HEK293T (cell line): ENCODE measurements at regions not wholly inside any gene's neighbourhood (a gene's known extent, or its start where the extent isn't known, plus 50 kb on each side); places are given as distances from the start of the nearest gene placed in this dataset.

Source experiments
- CTCF ChIA-PET: fragments of 350-600 bp; formaldehyde crosslinking; extraction: SDS; loops from one replicate; lab custom pipeline; 2021; ENCODE audit warnings: antibody characterized with exemption, inconsistent platforms; lab: Yijun Ruan, JAX
- POLR2A ChIA-PET: fragments of 350-600 bp; formaldehyde crosslinking; extraction: SDS; loops from one replicate; lab custom pipeline; 2020; ENCODE audit warnings: antibody characterized with exemption, inconsistent platforms; lab: Yijun Ruan, JAX
- DNase-seq: peaks from one replicate; pipeline ENCODE4 v3.0.0; 2012; ENCODE audit warnings: mixed read lengths; ENCODE audit errors: extremely low spot score
- ARNT ChIP-seq: fragments of 450-650 bp; IDR thresholded peaks from 2 replicates; pipeline ENCODE4 v1.6.1; 2017; ENCODE audit warnings: mild to moderate bottlenecking
- BHLHE40 ChIP-seq: fragments of 450-650 bp; IDR thresholded peaks from 2 replicates; pipeline ENCODE4 v1.6.1; 2016; ENCODE audit warnings: mild to moderate bottlenecking, moderate library complexity, borderline replicate concordance
- CTBP1 ChIP-seq: fragments of 450-650 bp; IDR thresholded peaks from 2 replicates; pipeline ENCODE4 v1.6.1; 2016; ENCODE audit warnings: borderline replicate concordance
- ELF4 ChIP-seq: fragments of 450-650 bp; IDR thresholded peaks from 2 replicates; pipeline ENCODE4 v1.6.1; 2017; ENCODE audit warnings: antibody characterized with exemption
- FOXA1 ChIP-seq: fragments of 450-650 bp; IDR thresholded peaks from 2 replicates; pipeline ENCODE4 v1.6.1; 2016; ENCODE audit warnings: mild to moderate bottlenecking
- FOXK2 ChIP-seq: fragments of 450-650 bp; IDR thresholded peaks from 2 replicates; pipeline ENCODE4 v1.6.1; 2016; ENCODE audit warnings: mild to moderate bottlenecking
- FOXM1 ChIP-seq: fragments of 450-650 bp; IDR thresholded peaks from 2 replicates; pipeline ENCODE4 v1.6.1; 2017; ENCODE audit warnings: mild to moderate bottlenecking, borderline replicate concordance
- HDGF ChIP-seq: fragments of 450-650 bp; IDR thresholded peaks from 2 replicates; pipeline ENCODE4 v1.6.1; 2017; ENCODE audit warnings: antibody characterized with exemption, borderline replicate concordance
- L3MBTL2 ChIP-seq: fragments of 450-650 bp; conservative IDR thresholded peaks from 2 replicates; pipeline ENCODE4 v1.6.1; 2016; ENCODE audit warnings: mild to moderate bottlenecking
- LEF1 ChIP-seq: fragments of 450-650 bp; IDR thresholded peaks from 2 replicates; pipeline ENCODE4 v1.6.1; 2017; ENCODE audit warnings: mild to moderate bottlenecking, borderline replicate concordance
- NFRKB ChIP-seq: fragments of 450-650 bp; IDR thresholded peaks from 2 replicates; pipeline ENCODE4 v1.6.1; 2016; ENCODE audit warnings: mild to moderate bottlenecking, moderate library complexity
- SP1 ChIP-seq: fragments of 450-650 bp; IDR thresholded peaks from 2 replicates; pipeline ENCODE4 v1.6.1; 2017
- SUZ12 ChIP-seq: fragments of 450-650 bp; IDR thresholded peaks from 2 replicates; pipeline ENCODE4 v1.6.1; 2016; ENCODE audit warnings: mild to moderate bottlenecking
- TARDBP ChIP-seq: fragments of 450-650 bp; IDR thresholded peaks from 2 replicates; pipeline ENCODE4 v1.6.1; 2016
- ZNF384 ChIP-seq: fragments of 450-650 bp; IDR thresholded peaks from 2 replicates; pipeline ENCODE4 v1.6.1; 2016
- TF ChIP-seq, protein P1 (sequence below): fragments of 450-650 bp; IDR thresholded peaks from 2 replicates; pipeline ENCODE4 v1.6.1; 2016

DNA sequence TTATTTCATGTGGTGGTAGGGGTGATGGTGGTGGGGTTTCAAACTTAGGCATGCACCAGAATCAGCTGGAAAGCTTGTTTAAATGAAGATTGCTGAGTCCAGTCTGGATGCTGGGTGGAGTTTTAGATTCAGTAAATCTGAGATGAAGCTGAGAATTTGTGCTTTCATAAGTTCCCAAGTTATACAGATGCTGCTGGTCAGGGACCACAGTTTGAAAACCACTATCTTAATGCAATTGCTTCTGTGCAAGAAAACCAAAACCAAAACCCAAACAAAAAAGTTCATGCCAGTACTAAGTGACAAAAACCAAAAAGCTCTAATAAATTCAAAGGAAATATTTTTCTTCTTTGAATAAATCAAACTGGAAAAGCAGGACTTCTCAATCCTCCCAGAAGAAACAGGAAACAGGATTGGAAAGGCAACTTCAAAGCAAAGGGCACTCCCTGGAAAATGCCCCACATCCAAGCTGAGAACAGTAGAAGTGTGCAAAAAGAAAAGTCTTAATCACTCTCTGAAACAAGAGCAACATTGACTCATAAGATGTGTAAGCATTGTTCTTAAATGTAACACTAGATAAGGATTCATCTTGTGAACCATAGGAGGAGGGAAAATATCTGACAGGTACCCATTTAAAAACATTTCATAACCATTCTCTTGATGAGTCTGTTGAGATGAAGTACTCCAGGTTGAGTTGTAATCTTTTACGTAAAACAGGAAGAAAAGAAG is 481.5 kb upstream of the HSF2 start:
- CTCF ChIA-PET, result interaction anchor here (0.6 kb wide), 1 partner anchor 52 kb away, joined by 3 read pairs; no protein-coding TSS in a partner anchor
- TF ChIP-seq FOXM1 (no peak), FOXA1 (no peak), FOXK2 (no peak), ZNF384 (no peak), LEF1 (no peak), SP1 (no peak), SUZ12 (no peak), CTBP1 (no peak), L3MBTL2 (no peak), NFRKB (no peak), ELF4 (no peak), ARNT (no peak), TARDBP (no peak), BHLHE40 (no peak), HDGF (no peak)
- TF ChIP-seq, protein P1, sequence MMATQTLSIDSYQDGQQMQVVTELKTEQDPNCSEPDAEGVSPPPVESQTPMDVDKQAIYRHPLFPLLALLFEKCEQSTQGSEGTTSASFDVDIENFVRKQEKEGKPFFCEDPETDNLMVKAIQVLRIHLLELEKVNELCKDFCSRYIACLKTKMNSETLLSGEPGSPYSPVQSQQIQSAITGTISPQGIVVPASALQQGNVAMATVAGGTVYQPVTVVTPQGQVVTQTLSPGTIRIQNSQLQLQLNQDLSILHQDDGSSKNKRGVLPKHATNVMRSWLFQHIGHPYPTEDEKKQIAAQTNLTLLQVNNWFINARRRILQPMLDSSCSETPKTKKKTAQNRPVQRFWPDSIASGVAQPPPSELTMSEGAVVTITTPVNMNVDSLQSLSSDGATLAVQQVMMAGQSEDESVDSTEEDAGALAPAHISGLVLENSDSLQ, result no peak
- DNase-seq, result no peak
- POLR2A ChIA-PET, result no interaction called here

DNA sequence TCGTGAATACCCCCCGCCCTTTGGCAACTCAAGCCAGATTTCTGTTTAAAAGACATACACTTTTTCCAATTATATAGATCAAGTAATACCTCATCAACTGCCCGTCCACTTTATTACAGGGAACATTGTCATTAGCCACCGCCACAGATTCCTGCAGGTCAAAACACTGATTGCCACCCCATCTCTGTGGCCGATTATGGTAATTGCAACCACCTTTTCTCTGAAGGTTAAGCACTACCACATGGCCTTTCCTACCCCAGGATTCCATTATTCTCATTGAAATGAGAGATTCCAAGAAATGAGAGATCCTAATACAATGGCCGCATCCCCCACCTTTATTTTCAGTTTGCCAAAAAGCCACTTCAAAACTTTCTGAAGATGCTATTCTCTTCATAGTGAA is 478.8 kb upstream of the HSF2 start:
- no peak for DNase-seq
- no peak for TF ChIP-seq ZNF384
- no peak for TF ChIP-seq FOXK2
- no peak for TF ChIP-seq BHLHE40
- no peak for TF ChIP-seq HDGF
- TF ChIP-seq NFRKB, result no peak
- TF ChIP-seq, protein P1, result no peak
- ChIA-PET POLR2A (no interaction called here), CTCF (no interaction called here)

DNA sequence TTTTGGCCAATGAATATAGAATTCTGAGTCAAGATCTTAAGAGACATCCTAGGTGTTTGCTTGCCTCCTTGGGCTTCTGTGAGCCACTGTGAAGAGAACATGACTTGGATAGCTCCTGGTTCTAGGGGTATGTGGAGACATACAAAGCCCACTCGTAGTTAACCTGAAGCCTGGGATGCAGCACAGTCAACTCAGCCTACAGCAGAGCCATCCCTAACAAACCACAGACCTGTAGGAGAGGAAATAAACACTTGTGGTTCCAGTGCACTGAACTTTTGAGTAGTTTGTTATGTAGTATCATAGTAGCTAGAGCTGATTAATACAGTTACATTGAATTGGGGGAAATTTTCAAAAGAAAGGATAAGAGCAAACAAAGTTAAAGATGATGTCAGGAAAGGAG is 474.4 kb upstream of the HSF2 start:
- DNase-seq, result no peak
- no peak for TF ChIP-seq NFRKB
- no peak for TF ChIP-seq FOXK2
- no peak for TF ChIP-seq CTBP1
- TF ChIP-seq LEF1, result no peak
- TF ChIP-seq HDGF, result no peak
- TF ChIP-seq ARNT, result no peak
- no peak for TF ChIP-seq TARDBP
- no peak for TF ChIP-seq FOXM1
- no peak for TF ChIP-seq ZNF384
- TF ChIP-seq L3MBTL2, result no peak
- no peak for TF ChIP-seq SP1
- TF ChIP-seq ELF4, result no peak
- TF ChIP-seq BHLHE40, result no peak
- TF ChIP-seq SUZ12, result no peak
- no peak for TF ChIP-seq FOXA1
- TF ChIP-seq, protein P1, result no peak
- POLR2A ChIA-PET, result no interaction called here
- CTCF ChIA-PET, result no interaction called here

DNA sequence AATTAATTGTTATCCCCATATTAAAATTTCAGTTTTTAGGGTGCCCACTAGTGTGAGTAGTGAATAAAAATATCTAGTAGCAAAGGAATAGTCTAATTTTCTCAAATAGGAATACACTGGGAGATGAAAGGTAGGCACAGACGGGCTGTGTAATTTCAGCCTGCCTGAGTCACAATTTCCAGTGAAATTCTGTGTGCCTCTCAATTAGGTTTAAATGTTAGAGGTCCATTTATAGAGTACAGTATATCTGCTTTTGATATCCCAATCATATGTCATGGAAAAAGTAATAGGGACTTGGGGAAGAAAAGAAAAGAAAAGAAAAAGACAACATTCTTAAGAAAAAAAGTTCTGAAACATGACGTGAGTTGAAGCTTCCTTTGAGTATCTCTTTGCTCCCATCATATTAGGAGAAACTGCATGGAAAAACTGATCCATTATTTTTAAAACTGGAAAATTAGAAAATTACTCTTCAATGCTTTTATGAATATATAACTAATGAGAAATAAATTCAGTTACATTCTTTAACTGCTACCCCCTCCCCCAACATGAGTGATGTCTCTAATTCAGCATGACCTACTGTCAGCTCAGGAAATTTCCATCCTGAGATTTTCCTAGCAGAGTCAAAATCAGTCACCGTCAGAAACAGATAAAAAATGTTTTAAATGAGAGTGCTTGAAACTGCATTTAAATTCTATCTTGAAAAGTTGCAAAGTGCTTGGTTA is 473.8 kb upstream of the HSF2 start:
- DNase-seq, result no peak
- ChIA-PET CTCF (no interaction called here), POLR2A (no interaction called here)
- TF ChIP-seq NFRKB (no peak), SP1 (no peak), FOXK2 (no peak), FOXA1 (no peak)

DNA sequence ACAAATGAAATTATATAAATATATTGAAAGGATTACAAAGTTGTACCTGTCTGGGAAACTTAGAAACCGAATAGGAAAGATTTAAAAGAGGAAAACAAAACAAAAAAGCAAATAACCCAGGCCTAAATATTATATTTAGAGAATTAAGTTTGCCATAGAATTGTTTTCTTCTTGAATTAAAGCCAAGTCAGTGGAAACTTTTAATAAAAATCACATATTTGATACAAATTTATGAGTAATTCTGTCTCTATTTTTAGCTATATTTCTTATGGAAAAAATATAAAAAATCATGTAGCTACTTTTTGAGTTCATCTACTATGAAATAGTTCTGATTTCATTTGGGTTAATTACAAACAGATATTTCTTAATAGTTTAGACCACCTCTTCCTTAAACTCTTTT is 470.2 kb upstream of the HSF2 start:
- ChIA-PET CTCF (interaction anchor here (0.6 kb wide), 1 partner anchor 30 kb away, joined by 3 read pairs; no protein-coding TSS in a partner anchor), POLR2A (no interaction called here)

More for the DNA sequence above, 470.2 kb upstream of the HSF2 start:
- DNase-seq, result no peak
- TF ChIP-seq L3MBTL2, result no peak
- TF ChIP-seq HDGF, result no peak
- no peak for TF ChIP-seq BHLHE40
- no peak for TF ChIP-seq LEF1
- TF ChIP-seq FOXK2, result no peak
- no peak for TF ChIP-seq SUZ12
- TF ChIP-seq, protein P1, result no peak
- no peak for TF ChIP-seq CTBP1
- no peak for TF ChIP-seq ZNF384
- TF ChIP-seq ELF4, result no peak
- TF ChIP-seq NFRKB, result no peak
- TF ChIP-seq FOXA1, result no peak
- TF ChIP-seq SP1, result no peak
